Suprapubic skin (tissue), 3 donors: ENCODE measurements at regions not wholly inside any gene's neighbourhood (a gene's known extent, or its start where the extent isn't known, plus 50 kb on each side); places are given as distances from the start of the nearest gene placed in this dataset.

Experiments used
- CTCF ChIP-seq, 2 donors: fragments of 200-600 bp in 1 of 2; fragments of 450-650 bp in 1 of 2; sonication (generic) in 1 of 2; IDR thresholded peaks; one replicate each; pipeline ENCODE4 v1.5.1; 2016 to 2019; ENCODE audit warnings: antibody characterized with exemption in 2 of 2, mild to moderate bottlenecking in 1 of 2, moderate library complexity in 1 of 2
- EP300 ChIP-seq: sonication (generic); formaldehyde crosslinking; IDR thresholded peaks from one replicate; pipeline ENCODE4 v1.6.1; 2017; ENCODE audit warnings: antibody characterized with exemption

- TF ChIP-seq EP300 (no peak), CTCF (IDR thresholded peaks at IDR 0.05) (no peak)
These were observed 202.5 kb downstream of the PCDH7 start for GRCh38 chr4:30922625-30923024.
